SIG-M5 treated with dmso at 0.1 percent for 504 hours (cell line): ENCODE measurements at regions not wholly inside any gene's neighbourhood (a gene's known extent, or its start where the extent isn't known, plus 50 kb on each side); places are given as distances from the start of the nearest gene placed in this dataset.

Experiments used
- DNase-seq: peaks from one replicate; lab custom pipeline; 2025; ENCODE audit not compliant: unreplicated experiment; lab: John Stamatoyannopoulos, UW

DNA sequence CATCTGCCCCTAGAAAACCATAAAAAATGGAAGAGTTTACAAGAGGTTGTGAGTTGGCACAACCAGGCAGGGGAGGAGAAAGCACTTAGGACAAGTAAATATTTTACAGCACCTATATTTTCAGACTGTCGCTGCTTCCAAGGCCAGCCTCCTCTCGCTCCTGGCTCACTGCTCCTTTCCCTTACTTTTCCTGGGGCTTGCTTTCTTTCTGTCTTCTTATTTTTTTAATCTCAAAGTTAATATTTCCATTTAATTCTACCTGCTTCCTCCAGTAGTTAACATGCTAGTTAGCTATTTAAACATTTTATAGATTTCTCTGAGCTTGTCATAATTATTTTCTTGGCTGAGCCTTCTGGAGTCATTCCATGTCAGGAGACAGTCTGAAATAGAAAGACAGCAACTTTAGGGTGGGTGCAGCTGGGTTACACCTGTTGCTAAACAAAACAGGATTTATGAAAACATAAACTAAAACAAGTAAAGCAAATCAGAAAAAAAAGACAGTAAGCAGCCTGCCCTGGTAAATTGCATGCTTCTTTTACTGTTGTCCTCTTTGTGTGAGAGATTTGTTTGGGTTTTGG is 330.1 kb downstream of the DLEU7 start:
- DNase-seq = no peak

- DNase-seq = no peak
Observed at GRCh38 chr13:50514249-50514648, 329.2 kb downstream of the DLEU7 start.

DNA sequence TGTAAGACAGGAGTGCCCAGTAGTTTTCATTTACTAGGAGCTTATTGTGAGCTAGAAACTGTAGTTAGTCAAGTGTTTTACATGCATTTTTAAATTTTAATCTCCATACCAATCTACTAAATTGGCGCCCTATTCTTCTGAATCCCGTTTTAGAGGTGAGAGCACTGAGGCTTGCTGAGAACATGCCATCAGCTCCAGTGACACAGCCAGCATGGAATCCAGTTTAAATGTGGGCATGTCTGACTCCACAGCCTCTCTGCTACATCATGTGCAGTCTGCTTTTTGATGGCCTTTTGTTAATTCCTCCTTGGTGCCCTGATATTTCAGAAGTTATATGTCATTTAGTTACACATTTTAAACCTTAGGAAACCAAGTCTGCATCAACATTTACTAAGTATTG is 325.4 kb downstream of the DLEU7 start:
- DNase-seq = no peak

- DNase-seq = no peak
Observed at GRCh38 chr13:50518781-50519201, 324.7 kb downstream of the DLEU7 start.

- DNase-seq = peak; percentile 31
Observed at GRCh38 chr13:50519866-50520265, 323.6 kb downstream of the DLEU7 start.

- no peak for DNase-seq
Observed at GRCh38 chr13:50521006-50521830, 322.3 kb downstream of the DLEU7 start.

DNA sequence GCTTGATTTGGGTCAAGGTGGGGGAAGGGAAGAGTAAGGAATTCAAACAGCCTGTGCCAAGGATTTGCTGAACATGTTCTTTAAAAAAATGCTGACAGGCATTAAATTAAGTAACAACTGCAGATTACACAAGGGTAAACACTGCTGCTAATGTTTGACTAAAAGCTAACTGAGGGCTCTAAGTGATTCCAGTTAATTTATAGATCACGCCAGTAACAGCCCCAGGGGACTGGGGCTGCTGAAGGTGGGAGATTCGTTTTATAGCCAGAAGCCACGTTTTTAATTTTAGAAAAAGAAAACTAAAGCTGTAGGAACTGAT is 321.7 kb downstream of the DLEU7 start:
- DNase-seq = no peak

DNA sequence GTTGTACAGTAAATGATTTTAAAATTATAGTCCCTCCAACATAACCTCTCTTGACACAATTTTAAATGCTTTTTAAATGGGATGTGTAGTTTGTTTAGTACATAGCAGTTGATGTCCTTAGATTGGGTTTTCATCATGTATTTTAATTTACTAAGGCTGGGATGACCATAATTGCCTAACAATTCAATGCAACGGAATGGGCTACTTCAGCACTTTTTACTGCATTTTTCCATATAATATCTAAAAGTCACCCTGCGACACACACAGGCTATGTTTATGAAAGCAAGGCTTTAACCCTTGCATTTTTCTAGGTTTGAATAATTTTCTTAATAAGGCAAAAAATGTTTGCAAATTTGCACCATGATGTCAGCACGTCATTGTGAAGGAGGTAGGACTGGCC is 321.0 kb downstream of the DLEU7 start:
- DNase-seq = no peak

DNA sequence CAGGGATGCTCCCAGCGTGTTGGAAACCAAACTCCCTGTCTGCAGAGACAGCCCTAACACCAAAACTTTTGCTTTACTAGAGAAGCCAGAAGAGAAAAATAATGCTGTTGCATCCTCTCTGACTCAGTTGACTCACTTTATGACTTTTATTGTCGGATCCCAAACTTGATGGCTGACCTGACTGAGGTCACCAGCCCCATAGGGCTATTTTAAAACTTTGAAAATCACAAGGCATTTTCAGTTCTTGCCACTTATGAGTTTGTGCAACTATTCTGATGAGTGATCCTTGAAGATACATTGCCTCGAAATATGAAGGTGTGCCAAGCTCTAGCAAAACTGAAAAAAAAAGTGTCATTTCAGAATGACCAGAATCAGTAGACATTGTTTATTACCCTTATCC is 320.2 kb downstream of the DLEU7 start:
- DNase-seq = no peak

DNA sequence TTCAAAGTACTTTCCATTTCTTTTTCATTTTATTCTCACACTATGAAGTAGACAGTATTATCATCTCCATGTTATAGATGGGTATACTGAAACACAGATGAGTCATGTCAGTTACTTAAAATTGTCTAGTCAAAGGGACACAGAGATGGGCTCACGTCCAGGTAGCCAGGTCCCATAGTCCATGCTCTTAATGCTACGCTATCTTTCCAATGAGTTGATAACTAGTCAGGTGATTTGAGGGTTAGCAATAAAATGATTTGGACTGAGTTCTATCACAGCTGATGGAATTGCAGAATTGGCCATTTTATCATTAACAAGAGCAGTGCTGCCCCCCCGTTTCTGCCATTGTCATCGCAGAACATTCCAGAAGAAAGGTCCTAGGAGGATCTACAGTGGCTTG is 318.9 kb downstream of the DLEU7 start:
- no peak for DNase-seq

GRCh38 chr13:50526661-50527071 is 316.8 kb downstream of the DLEU7 start:
- DNase-seq = no peak

DNA sequence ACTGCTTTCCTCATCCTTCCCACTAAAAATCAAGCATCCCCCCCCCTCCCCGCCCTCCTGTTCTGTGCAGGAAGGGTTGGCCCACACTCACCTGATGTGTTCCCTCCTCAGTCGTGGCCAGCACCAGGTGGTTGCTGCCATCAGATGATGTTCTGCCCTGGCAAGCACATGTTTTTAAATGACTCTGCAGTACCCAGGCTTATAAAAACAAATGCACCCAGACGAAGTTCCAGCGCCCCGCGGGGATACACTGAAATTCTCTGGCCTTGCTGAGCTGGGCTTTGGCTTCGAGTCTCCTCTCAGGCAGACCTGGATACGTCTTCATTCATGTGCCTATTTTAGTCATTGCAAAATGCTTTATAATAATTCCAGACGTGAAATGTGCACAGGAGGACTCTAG is 316.3 kb downstream of the DLEU7 start:
- no peak for DNase-seq

- DNase-seq = no peak
Observed at GRCh38 chr13:50527612-50528509, 315.6 kb downstream of the DLEU7 start.

GRCh38 chr13:50529154-50529882 is 314.2 kb downstream of the DLEU7 start:
- no peak for DNase-seq

- DNase-seq = no peak
Observed at GRCh38 chr13:50531917-50532899, 311.3 kb downstream of the DLEU7 start.

DNA sequence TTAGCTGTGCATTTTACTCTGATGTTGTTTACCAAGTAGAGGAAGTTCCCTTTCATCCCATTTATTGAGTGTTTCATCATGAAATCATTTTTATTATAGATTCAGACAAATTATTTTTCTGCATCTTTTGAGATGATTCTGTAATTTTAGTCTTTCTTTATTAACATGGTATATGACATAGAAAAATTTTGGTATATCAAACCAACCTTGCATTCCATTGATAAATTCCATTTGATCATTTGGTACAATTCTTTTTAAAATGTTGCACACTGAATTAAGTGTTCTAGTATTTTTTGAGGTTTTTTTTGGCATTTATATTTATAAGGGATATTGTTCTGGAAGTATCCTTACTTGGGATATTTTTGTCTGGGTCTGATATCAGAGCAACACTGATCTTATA is 308.4 kb downstream of the DLEU7 start:
- DNase-seq = no peak

GRCh38 chr13:50537029-50537428 is 306.5 kb downstream of the DLEU7 start:
- DNase-seq = no peak

GRCh38 chr13:50539791-50540530 is 303.5 kb downstream of the DLEU7 start:
- no peak for DNase-seq

DNA sequence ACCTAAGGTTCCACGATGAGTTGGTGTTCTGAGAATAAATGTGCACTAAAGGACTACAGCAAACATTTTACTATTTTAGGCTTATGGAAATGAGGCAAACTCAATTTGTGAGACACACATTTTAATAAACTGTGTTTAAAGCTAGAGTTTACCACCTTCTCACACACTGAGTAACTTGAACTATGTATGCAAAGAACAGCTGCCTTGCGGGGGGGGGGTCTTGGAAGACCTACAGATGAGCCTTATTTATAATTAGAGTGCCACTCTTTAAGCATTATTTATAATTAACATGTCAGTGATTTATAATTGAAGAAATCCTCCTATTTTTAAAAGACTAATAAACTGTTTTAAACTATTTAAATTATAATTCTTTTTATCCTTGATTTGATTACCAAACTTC is 300.4 kb downstream of the DLEU7 start:
- DNase-seq = no peak
